ENCODE measurements at regions not wholly inside any gene's neighbourhood (a gene's known extent, or its start where the extent isn't known, plus 50 kb on each side); places are given as distances from the start of the nearest gene placed in this dataset.

- TF ChIP-seq CTCF (IDR thresholded peaks at IDR 0.05), result no peak
- TF ChIP-seq TCF7L2 (IDR thresholded peaks at IDR 0.05; ENCODE audit: low read depth, low read length), result no peak
- TF ChIP-seq POLR2AphosphoS5 (IDR thresholded peaks at IDR 0.05; ENCODE audit: low read depth, low read length), result no peak
- no peak for TF ChIP-seq REST (IDR thresholded peaks at IDR 0.05; ENCODE audit: insufficient read depth in 1 of 2, low read depth in 2 of 2, low read length in 1 of 2)
- no peak for TF ChIP-seq SIN3A (IDR thresholded peaks at IDR 0.05; ENCODE audit: borderline replicate concordance, insufficient read depth, low read depth, low read length)
Observed at GRCh38 chr6:80469977-80470376, 363.5 kb downstream of the BCKDHB start.
